ENCODE measurements at regions not wholly inside any gene's neighbourhood (a gene's known extent, or its start where the extent isn't known, plus 50 kb on each side); places are given as distances from the start of the nearest gene placed in this dataset.

DNA sequence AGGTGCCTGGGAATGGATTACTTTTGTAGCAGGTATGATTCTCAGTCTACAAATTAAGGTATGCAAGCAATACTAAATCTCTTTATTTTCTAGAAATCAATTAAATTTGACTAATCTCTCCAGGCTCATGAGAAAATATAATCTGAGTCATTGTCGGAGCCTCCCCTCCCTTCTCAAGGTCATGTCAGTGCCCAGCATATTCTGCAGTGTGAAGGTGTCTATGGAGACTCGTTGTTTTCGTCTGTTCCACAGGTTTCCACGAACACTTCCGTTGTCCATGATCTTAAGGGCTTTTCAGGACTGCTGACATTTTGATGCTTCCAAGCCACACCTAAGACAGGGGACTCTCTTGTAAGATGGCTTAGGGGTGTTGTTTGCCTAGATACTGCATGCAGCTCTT lies 56.6 kb upstream of the SCOC start:
- DNase-seq, result no peak

DNA sequence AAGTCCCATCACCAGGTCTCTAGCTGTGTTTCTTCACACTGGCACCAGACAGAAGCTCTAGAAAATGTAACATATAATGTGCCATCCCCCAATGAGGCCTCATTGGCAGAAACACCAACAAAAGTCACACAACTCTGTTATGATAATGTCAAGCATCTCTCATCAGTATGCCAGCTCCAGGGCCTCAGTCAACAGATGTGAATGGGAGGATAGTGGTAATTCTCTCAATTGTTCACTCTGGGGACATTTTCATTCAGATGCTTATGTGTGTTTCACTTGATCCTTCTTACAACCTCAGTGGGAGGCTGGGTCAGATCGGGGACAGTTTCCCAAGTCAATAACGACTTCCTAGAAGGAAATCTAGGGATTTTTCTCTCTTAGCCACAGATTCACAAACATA lies 57.5 kb upstream of the SCOC start:
- no peak for DNase-seq

DNA sequence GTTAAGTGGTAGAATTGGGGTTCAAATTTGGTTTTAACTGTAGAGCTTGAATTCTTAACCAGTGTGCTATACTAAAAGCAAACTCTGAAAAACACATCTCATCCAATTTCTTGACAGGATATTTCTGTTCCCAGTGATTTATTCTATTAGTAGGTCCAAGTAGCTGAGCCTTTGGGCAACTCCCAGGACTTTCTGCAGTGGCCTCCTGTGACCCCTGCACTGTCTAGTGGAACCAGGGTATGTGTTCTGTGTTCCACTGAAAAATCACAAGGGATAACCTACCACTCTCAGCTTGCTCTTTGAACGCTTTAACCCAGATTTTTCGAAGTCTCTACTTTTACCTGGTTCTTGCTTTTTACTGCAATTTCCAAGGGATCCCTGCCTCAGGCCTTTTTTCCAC lies 58.0 kb upstream of the SCOC start:
- DNase-seq, result no peak

GRCh38 chr4:140315019-140315418 lies 58.4 kb upstream of the SCOC start:
- DNase-seq, result no peak

GRCh38 chr4:140312100-140312499 lies 61.3 kb upstream of the SCOC start:
- no peak for DNase-seq

- DNase-seq, result no peak
Observed at GRCh38 chr4:140311257-140311835, 62.1 kb upstream of the SCOC start.

DNA sequence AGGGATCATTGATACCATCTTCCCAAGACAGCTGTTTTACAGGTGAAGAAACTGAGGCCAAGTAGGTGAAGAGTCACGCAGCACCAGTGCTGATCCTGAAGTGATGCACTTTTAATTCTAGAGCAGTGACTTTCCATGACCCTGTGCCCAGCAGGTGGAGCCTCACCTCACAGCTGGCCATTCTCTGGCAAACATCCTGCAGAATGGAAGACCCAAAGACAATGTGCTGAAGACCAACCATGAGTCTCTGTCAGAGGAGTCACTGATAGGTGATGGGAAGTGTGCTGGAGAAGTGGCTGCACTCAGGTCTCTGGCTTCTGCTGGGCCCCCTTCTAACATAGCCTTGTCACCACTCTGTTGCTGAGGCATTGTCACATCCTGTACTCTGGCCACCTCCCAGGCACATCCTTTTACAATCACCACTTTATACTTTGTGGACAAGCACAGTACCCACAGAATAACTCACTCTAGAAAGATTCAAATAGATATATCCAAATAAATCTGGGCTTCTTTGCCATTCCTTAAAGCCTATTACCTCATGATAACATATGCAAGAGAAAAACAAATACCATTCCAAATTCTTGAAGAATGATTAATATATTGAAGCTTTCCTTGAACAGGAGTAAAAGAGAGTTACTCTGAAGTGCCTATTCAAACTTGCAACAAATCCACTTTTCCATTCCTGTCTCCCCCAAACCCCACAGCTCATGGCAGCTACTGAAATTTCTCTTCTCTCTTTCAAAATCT lies 64.1 kb upstream of the SCOC start:
- no peak for DNase-seq

- no peak for DNase-seq
Observed at GRCh38 chr4:140308366-140309123, 64.9 kb upstream of the SCOC start.

GRCh38 chr4:140305053-140305452 lies 68.4 kb upstream of the SCOC start:
- no peak for DNase-seq

GRCh38 chr4:140304346-140304745 lies 69.1 kb upstream of the SCOC start:
- no peak for DNase-seq

- no peak for DNase-seq
Observed at GRCh38 chr4:140302151-140302859, 71.1 kb upstream of the SCOC start.

GRCh38 chr4:140300271-140300970 lies 73.0 kb upstream of the SCOC start:
- DNase-seq, result peak; percentile 57

DNA sequence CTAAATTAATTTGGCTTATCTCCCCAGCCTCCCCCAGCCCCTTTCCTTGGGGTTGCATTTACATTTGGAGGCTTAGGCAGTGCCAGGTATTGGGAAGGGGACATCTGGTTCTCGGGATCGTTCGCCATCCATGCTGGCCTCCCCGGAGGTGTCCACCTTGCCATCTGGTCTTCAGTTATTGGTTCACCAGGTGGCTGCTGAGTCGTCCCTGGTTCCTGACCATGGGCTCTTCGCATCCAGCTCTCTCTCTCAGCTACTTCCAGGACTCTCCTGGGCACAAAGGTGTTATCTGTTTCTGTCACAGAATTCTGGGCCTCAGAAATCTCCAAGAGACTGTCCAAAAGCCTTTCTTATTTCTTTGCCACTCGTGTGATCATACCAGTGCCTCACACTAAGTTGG lies 75.4 kb upstream of the SCOC start:
- no peak for DNase-seq

- DNase-seq, result peak; percentile 23
Observed at GRCh38 chr4:140297221-140297570, 76.2 kb upstream of the SCOC start.

- peak; percentile 78 for DNase-seq
Observed at GRCh38 chr4:140296335-140297220, 76.9 kb upstream of the SCOC start.

- DNase-seq, result no peak
Observed at GRCh38 chr4:140293979-140294378, 79.5 kb upstream of the SCOC start.

GRCh38 chr4:140291259-140291658 lies 82.2 kb upstream of the SCOC start:
- DNase-seq, result no peak

DNA sequence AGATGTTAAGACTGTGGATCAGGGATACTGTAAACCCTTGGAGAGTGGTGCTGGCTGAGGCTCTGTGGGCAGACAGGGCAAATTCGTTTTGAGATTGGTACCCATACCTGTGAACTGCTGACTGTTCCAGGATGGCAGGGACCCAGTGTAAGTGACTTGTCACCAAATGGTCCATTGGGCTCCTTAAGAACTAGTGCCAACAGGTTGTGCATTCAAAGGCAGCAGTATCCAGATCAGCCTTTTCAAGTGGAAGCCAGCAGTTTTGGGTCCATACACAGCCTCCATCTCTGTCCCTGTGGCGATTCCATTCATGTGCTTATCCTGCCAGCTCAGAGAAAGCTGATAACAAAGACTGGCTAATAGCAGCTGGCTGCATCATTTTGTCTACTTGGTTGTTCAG lies 84.0 kb upstream of the SCOC start:
- DNase-seq, result no peak

DNA sequence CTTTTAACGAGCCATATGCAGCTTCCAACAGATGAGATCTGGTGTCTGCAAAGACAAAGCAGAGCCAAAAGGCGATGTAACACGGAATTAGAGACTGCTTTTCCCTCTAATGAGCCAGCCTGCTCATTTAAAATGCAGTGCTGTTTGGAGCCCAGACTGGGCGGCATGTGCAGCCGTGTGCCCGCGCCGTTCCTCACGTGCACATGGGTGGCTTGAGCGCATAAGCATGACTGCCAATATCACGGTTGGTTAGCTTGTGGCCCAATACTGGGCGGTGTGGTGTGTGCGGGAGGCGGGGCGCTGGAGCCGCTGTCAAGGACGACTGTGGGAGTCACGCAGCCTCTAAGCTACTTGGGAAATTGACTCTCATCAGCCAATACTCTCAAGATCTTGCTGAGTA lies 87.0 kb upstream of the SCOC start:
- no peak for DNase-seq

GRCh38 chr4:140284456-140284855 lies 89.0 kb upstream of the SCOC start:
- no peak for DNase-seq

- DNase-seq, result peak; percentile 30
Observed at GRCh38 chr4:140281828-140282552, 91.5 kb upstream of the SCOC start.

All from dermis blood vessel endothelial cell (primary cell).